RWPE2 (cell line): ENCODE measurements at regions not wholly inside any gene's neighbourhood (a gene's known extent, or its start where the extent isn't known, plus 50 kb on each side); places are given as distances from the start of the nearest gene placed in this dataset.
A peak's percentile ranks its signal among the peaks of the same experiment; 100 is the strongest.

Experiments used
- ATAC-seq: fragments of 200-7000 bp; cut with Tn5 transposase; 3 replicates; pipeline ENCODE4 v1.9.1; 2021; ENCODE audit warnings: low read depth
- DNase-seq: peaks from one replicate; pipeline ENCODE4 v3.0.0-alpha.2; 2020; ENCODE audit warnings: low spot score
- H3K27ac ChIP-seq: fragments of 450-650 bp; 2 replicates; pipeline ENCODE4 v1.5.1; 2017; ENCODE audit warnings: mild to moderate bottlenecking; ENCODE audit not compliant: poor library complexity, severe bottlenecking
- H3K27me3 ChIP-seq: fragments of 250-450 bp; sonication (Bioruptor Pico); 2 replicates; pipeline ENCODE4 v1.5.1; 2021; ENCODE audit warnings: mild to moderate bottlenecking, moderate library complexity; ENCODE audit not compliant: insufficient read depth, poor library complexity, severe bottlenecking
- H3K36me3 ChIP-seq: fragments of 250-450 bp; sonication (Bioruptor Pico); 2 replicates; pipeline ENCODE4 v1.5.1; 2020; ENCODE audit warnings: low read depth, mild to moderate bottlenecking, moderate library complexity
- H3K4me1 ChIP-seq: fragments of 250-450 bp; sonication (Bioruptor Pico); 2 replicates; pipeline ENCODE4 v1.5.1; 2021; ENCODE audit warnings: mild to moderate bottlenecking, moderate library complexity; ENCODE audit not compliant: insufficient read depth, poor library complexity, severe bottlenecking
- H3K4me3 ChIP-seq: fragments of 250-450 bp; sonication (Bioruptor Pico); 2 replicates; pipeline ENCODE4 v1.5.1; 2021; ENCODE audit warnings: mild to moderate bottlenecking, moderate library complexity; ENCODE audit not compliant: severe bottlenecking
- H3K9me3 ChIP-seq: fragments of 250-450 bp; sonication (Bioruptor Pico); 2 replicates; pipeline ENCODE4 v1.5.1; 2021; ENCODE audit warnings: mild to moderate bottlenecking, moderate library complexity; ENCODE audit not compliant: severe bottlenecking
- CTCF ChIP-seq: fragments of 450-650 bp; IDR thresholded peaks from one replicate; pipeline ENCODE4 v1.5.1; 2017; ENCODE audit warnings: mild to moderate bottlenecking, moderate library complexity; ENCODE audit not compliant: poor library complexity, severe bottlenecking

- Histone ChIP-seq H3K4me1 (no peaks in the 10 kb centered on the region), H3K36me3 (no peaks in the 10 kb centered on the region), H3K4me3 (no peak overlapping the region), H3K27ac (no peak overlapping the region), H3K27me3 (peaks cover 4% of the 10 kb centered on the region), H3K9me3 (no peaks in the 10 kb centered on the region)
- TF ChIP-seq CTCF: no peak
- DNase-seq (no peak), ATAC-seq (no peak)
Measured at GRCh38 chr11:32265911-32266310, 169.4 kb downstream of the WT1 start.

GRCh38 chr11:32266601-32267000, 168.7 kb downstream of the WT1 start:
- Histone ChIP-seq H3K27ac (no peak overlapping the region), H3K27me3 (peaks cover 4% of the 10 kb centered on the region), H3K9me3 (no peaks in the 10 kb centered on the region), H3K36me3 (no peaks in the 10 kb centered on the region), H3K4me3 (no peak overlapping the region), H3K4me1 (no peaks in the 10 kb centered on the region)
- ATAC-seq (no peak), DNase-seq (no peak)
- TF ChIP-seq CTCF: no peak

GRCh38 chr11:32267679-32268187, 167.6 kb downstream of the WT1 start:
- no peak for ATAC-seq
- Histone ChIP-seq H3K36me3 (no peaks in the 10 kb centered on the region), H3K27ac (no peak overlapping the region), H3K4me1 (no peaks in the 10 kb centered on the region), H3K9me3 (no peaks in the 10 kb centered on the region), H3K4me3 (no peak overlapping the region), H3K27me3 (peaks cover 4% of the 10 kb centered on the region)
- no peak for TF ChIP-seq CTCF
- DNase-seq: no peak

- no peaks in the 10 kb centered on the region for H3K36me3 ChIP-seq
- no peaks in the 10 kb centered on the region for H3K4me1 ChIP-seq
- no peak overlapping the region for H3K27ac ChIP-seq
- no peak overlapping the region for H3K4me3 ChIP-seq
- H3K9me3 ChIP-seq: no peaks in the 10 kb centered on the region
- no peaks in the 10 kb centered on the region for H3K27me3 ChIP-seq
- ATAC-seq: no peak
- TF ChIP-seq CTCF: no peak
- DNase-seq: no peak
Measured at GRCh38 chr11:32273931-32274330, 161.4 kb downstream of the WT1 start.

- no peak overlapping the region for H3K4me3 ChIP-seq
- no peak overlapping the region for H3K27ac ChIP-seq
- peak; percentile 7 for TF ChIP-seq CTCF
- H3K4me1 ChIP-seq: no peaks in the 10 kb centered on the region
- no peaks in the 10 kb centered on the region for H3K27me3 ChIP-seq
- no peak for ATAC-seq
- no peaks in the 10 kb centered on the region for H3K36me3 ChIP-seq
- no peaks in the 10 kb centered on the region for H3K9me3 ChIP-seq
- DNase-seq: no peak
Measured at GRCh38 chr11:32279672-32280071, 155.7 kb downstream of the WT1 start.
